ENCODE measurements at regions not wholly inside any gene's neighbourhood (a gene's known extent, or its start where the extent isn't known, plus 50 kb on each side); places are given as distances from the start of the nearest gene placed in this dataset.

- TF ChIP-seq CTCF (IDR thresholded peaks at IDR 0.05; ENCODE audit: insufficient read depth, low read length, poor library complexity, severe bottlenecking): no peak
- TF ChIP-seq EZH2phosphoT487 (conservative IDR thresholded peaks at IDR 0.05; ENCODE audit: low read length): no peak
Observed at GRCh38 chr12:24352363-24352762, 402.9 kb upstream of the SOX5 start.
